NCI-H748 treated with DMSO at 0.1 percent for 48 hours (cell line): ENCODE measurements at regions not wholly inside any gene's neighbourhood (a gene's known extent, or its start where the extent isn't known, plus 50 kb on each side); places are given as distances from the start of the nearest gene placed in this dataset.
"Not testable (repeated sequence)": the region's sequence is repeated elsewhere in the genome, so short reads cannot be mapped to it uniquely, and the experiment has no call there.

Source experiments
- DNase-seq: peaks from one replicate; lab custom pipeline; 2025; lab: John Stamatoyannopoulos, UW

DNA sequence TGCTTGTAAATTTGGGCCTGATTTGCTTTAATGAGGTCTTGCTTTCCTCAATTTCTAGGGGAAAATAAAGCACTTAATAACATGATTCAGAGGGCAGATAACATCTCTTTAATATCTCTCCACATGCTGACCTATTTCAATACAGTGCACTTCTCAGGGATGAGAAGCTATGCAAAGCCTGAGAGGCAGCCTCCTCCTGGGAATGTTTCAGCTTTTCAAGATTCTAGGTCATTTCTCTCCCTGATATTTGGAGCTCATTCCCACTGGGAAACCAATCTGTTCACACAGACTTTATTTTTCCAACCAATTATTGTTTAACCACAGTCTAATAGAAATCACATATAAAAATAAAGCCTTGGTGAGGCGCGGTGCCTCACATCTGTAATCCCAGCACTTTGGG lies 67.0 kb upstream of the LSAMP start:
- DNase-seq, result no peak

DNA sequence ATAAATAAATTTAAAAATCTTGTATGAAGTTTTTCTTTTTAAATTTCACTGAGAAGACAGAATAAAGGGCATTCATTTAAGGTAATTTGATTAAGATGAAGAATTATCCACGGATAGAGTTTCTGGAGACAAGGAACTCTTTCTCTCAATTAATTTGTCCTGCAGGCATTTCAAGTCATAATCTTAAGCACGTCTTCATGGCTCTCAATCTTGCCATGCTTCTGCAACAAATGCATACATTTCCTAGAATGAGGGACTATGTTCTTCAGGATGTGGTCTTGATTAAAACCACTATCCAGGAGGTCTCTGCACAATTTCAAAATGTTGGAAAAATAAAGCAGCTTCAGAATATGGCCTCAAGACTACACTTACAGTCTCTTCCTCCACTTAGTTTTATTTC lies 67.6 kb upstream of the LSAMP start:
- DNase-seq, result no peak

DNA sequence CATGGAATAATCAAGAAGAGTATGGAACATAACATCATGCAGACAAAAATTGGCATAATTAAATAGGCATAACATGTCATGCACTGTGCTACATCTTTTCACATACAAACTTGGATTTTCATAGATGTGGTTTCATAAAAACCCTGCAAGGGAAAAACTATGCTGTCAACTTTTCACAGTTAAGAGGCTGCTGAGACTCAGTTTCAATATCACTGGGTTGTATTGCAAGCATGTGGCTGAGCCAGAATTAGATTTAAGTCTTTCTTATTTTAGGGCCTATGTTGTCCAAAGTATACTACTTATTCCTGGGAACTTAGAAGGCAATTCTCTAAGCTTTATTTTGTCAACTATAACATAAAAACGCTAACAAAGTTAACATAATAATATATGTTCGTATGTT lies 70.7 kb upstream of the LSAMP start:
- no peak for DNase-seq

DNA sequence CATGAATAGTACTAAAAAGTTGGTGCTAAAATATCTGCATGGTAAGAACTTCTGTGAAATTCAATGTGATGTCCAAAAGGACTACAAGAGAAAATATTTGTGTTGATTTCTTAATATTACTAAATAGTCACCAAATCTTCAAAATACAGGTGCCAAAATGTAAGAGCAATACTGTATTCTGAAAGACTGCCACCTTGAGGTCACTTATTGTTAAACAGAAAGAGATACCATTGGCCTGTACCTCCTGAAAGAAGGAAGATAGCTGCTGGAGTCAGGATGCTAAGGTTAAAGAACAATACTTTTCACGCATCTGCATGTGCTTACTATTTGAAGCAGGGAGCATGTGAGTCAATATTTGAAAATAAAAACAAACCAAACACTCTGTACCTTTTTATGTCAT lies 72.0 kb upstream of the LSAMP start:
- DNase-seq, result peak; percentile 1

DNA sequence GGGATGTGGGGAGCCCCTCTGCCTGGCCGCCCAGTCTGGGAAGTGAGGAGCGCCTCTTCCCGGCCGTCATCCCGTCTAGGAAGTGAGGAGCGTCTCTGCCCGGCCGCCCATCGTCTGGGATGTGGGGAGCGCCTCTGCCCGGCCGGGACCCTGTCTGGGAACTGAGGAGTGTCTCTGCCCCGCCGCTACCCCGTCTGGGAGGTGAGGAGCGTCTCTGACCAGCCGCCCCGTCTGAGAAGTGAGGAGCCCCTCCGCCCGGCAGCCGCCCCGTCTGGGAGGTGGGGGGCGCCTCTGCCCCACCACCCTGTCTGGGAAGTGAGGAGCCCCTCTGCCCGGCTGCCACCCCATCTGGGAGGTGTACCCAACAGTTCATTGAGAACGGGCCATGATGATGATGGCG lies 73.8 kb upstream of the LSAMP start:
- not testable (repeated sequence) for DNase-seq

DNA sequence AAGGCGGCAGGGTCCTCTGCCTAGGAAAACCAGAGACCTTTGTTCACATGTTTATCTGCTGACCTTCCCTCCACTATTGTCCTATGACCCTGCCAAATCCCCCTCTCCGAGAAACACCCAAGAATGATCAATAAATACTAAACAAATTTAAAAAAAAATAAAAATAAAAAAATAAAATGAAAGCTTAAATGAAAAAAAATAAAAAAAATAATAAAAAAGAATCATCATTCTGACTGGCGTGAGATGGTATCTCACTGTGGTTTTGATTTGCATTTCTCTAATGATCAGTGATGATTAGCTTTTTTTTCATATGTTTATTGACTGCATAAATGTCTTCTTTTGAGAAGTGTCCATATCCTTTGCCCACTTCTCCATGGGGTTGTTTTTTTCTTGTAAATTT lies 74.5 kb upstream of the LSAMP start:
- DNase-seq, result not testable (repeated sequence)

DNA sequence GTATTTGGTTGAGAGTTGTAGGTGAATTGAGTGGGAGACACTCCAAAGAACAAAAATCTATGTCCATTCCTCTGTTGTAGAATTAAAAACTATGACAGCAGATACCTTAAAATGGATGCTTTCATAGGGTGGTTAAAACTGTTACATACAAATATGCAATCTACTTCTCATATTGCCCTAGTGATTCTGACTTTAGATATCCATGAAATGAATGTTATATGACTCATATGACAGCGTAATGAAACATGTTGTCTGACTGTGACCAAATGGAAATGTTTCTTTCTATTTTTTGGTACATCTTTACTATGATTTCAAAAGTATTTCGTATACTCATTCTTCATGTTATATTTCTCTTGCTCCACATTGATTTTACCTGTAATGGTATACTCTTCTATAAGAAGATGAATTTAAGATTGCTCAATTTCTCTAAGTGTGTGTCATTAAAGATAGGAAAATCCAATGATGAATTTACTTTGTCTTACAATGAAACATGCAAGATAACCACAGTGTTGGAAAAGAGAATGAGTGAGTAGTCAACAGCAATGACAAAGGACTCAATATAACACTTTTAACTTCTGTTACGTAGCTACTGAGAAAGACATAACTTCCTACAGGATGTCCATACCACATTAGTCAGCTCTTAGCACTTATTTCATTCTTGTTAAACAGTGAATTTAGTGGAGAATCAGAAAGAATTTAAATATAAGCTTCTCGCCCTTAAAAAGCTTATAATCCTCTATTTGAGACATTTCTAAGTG lies 79.3 kb upstream of the LSAMP start:
- no peak for DNase-seq

DNA sequence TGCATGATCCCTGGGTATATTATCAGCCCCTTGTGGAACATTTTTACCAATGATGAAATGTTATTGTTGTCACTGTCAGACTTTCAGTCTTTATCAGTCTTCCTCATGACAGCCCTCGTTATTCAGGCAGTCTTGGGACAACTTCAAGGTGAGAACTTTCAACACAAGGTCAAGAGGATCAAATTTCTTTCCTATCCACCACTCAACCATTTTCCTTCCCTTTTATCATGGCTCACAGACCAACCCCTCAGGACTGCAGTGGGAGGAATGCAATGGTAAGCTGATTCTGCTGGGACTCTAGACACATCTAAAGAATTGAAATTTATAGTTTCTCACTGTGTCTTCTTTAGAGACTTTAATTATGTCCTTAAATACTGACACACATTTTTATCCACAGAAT lies 107.0 kb upstream of the LSAMP start:
- no peak for DNase-seq

DNA sequence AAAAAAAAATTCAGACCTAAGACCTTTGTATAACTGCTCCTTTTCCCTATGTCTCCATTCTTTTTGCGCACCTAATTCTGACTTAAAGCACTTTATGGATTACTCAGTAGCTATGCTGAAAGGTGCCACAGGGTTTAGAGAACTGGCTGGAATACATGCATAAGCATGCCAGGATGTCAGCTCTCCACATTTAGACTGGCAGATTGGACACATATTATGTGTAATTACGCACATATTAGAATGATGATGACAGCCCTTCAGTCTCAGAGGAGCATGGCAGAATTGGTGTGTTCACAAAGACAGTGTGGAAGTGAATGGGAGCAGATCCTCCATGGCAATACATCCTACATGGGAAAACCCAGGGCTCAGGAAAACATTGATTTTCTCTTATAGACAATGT lies 108.1 kb upstream of the LSAMP start:
- DNase-seq, result no peak

DNA sequence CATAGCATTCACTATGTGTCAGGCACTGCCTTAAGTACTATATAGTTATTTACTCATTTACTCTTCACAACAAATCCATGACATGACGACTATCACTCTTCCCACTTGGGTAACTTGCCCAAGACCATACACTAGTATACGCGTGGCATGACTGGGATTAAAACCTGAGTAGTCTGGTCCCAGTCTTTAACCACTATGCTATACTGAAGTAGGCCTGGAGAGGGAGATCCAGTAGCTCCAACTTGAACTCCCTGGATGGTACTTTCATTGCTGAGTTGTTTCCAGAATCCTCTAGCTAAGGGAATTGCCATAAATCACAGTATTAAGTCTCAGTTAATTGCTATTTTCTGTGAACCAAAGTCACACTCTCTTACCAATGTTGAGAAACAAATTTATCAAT lies 116.2 kb upstream of the LSAMP start:
- DNase-seq, result no peak

DNA sequence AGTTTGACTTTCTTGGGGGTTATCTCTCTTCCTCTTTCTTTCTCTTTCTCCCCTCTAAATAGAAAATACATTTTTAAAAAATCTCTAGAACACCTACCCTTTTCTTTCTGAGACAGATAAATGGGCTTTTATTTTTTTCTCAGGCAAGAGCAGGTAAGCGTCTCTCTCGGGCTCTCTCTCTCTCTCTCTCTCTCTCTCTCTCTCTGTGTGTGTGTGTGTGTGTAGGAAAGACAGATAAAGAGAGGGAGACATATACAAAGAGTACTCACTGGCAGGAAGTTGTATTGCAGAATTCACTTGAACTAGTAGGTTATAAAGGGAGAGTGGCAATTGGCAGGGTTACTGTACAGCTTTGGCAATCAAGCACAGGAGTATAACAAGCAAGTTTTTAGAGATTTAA lies 118.1 kb upstream of the LSAMP start:
- DNase-seq, result no peak

DNA sequence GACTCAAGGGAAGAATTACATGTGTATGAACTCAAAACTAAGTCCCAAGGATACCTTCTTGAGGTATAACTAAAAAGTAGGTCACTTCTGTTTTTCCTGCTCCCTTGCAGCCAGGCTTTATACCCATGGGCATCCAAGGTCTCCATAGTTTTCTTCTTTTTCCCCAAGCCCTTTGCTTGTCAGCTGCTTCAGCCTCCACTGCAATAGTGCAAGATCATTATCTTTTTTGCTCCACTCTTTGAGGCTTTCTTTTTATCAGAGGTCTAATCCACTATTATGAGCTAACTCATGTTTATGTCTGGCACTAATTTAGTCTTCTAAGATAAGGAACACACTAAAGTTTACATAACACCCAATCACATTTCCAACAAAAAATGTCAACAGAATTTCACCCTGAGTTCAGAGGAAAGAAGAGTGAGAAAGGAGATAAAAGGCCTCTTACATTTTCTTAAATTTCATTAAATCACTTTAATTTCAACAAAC lies 121.2 kb upstream of the LSAMP start:
- DNase-seq, result no peak

DNA sequence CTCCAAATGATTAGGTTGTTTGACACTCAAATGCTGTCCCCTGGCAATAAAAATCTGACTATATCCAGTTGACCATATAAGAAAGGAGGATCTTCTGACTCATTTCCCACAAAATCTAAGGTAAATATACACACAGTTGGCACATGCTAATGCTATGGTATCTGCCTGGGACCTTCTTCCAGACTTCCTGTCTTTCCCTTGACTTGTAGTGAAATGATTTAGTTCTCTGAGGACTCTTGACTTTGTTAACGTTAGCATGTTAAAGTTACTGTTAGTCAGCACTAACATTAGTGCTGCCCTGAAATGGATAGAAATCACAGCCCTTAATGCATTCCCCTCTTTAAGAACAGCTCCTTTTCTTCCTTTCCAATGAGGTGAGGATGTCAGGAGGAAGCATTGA lies 124.3 kb upstream of the LSAMP start:
- DNase-seq, result no peak

DNA sequence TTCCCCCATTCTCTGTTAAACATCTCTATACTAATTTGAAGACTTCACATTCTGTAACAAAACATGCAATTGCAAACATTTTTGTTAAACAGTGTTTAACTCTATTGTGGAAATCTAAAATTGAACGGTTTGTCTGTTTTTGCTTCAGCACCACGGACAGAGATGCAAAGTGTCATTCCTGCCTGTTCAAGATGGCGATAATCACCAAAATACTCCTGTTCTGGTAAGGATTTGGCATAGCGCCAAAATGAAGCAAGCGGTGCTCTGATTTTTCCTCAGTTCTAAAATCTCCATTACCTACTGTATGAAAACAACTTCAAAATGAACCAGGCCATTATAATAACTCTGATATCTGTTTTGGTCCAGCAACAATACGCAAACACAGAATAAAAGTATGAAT lies 129.7 kb upstream of the TUSC7 start:
- DNase-seq, result no peak

DNA sequence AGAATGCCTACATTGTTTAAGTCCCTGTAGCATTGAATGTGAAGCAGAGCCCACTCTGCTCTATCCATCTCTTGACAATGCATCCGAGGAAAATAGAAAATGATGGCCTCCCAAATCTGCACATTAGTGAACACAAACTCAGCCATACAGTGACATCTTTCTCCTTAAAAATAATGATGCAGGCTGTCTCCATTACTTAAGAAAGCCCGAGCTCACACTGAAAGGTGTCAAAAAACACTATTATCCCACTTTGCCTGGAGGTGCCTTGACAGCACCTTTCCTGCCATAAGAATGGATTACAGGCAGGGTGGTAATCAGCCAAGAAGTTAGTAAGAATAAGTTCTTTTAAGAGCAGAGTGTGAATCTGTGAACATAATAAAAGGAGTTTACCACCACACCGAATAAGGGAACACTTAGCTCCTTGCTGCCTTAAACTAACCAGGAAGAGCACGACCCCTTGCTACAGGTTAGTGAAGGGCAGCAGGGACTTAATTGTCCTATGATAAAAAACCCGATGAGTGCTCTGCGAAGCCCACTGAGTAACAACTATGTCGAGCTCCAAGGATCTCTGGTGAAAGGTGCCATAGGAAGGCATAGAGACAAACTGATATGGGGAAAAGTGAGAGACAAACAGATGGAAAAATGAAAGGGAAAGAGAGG lies 123.2 kb upstream of the TUSC7 start:
- no peak for DNase-seq

DNA sequence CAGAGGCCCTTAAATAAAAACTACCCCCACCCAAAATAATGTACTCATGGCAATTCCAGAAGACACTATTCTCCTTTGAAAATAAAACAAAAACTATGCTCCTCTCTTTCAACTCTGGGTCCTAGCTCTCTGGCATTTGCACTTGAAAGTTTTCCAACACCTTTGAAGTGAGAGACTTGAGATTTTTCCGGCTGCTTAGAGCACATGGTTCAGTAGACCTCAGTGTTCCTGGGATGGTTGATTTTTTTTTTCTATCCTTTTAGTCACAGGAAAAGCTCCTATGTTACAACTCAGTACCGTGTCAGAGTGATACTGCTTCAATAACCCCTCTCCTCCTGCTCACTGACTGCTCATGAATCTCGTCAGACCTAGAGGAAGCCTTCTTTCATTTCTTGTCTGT lies 118.3 kb upstream of the TUSC7 start:
- no peak for DNase-seq

DNA sequence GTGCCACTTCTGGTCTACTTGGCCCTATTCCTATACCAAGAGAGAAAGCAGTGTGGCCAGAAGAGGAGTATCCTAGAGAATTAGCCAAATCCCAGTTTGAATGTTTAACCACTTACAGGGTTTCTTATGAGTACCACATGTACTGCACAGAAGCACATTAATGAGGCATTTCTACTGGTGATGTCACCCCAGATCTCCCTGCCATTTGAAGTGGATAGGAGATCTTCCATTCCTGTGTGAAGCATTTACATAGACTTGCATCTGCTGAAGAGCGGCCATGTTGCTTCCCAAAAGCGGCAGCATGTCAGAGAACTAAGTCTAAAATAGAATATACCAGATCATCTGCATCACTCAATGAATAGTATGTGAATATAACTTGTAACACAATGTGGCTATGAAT lies 108.4 kb upstream of the TUSC7 start:
- no peak for DNase-seq

DNA sequence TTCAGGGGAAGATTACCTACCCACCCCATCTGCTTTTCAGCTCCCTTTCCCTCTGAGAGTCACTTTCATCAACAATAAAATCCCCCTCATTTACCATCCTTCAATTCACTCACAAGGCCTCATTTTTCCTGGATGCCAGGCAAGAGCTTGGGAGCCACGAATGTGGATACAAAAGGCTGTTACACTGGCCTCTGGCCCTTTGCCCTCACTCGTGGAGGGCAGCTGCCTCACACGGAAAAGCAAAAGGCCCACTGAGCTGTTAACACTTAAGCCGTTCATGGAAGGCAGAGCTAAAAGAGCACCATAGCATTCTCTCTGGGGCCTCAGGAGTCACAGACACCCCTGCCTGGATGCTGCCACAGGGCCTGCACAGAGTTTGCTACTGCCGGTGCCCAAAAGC lies 102.4 kb upstream of the TUSC7 start:
- DNase-seq, result no peak

DNA sequence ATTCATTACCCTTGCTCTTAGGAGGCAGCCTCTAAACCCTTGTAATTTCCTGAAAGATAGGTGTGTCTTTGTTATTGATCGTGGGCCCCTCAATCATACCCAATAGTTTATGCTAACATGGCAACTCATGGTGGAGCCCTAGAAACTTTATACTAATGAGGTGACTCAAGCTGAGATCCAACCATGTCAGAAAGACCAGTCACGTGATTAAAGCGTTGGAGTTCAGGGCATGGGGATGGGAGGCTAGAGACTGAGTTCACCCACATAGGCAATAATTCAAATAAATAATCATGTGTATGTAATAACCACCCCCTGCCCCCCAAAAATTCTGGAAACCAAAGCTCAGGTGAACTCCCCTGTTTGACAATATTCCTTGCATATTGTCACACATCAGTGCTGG lies 99.5 kb upstream of the TUSC7 start:
- no peak for DNase-seq

DNA sequence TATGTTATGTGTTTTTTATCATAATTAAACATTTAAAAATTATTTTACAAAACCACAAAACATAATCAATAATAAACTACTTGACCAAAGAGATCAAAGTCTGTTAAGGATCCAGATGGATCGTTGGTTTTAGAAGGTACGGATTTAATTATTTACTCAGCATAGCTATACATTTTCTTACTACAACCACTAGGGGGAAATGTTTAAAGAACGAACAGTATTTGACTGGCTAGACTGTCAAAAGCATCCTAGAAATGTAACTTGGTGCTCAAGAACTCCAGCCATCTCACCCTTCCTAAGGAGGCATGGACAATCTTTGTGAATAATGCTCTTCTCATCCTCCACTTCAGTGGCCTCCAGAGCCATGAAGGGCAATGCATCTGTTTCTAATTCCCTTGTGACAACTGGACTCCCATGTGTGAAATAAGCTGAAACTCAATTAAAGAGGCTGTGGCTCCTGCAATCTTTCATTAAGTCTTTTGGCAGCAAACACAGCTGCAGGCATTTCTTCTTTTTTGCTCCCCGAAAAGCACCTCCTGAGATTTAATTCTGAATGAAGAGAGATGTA lies 94.7 kb upstream of the TUSC7 start:
- DNase-seq, result no peak

DNA sequence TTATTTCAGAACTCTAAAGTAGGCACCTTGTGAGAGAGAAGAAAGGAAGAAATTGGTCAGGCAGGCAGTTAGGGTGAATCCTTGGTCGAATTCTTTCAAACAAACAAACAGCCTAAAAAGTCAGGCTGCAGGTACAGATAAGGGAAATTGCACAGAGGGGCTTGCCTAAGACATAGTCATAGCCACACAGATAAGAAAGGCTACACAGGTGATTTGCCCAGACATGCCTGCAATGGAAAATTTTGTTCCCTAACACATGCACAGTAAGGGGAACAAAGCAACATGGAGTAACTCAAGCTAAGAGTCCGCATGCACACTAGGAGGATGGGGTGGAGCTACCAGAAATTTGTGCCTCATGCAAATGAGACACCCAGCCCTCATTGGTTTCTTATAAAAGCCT lies 91.4 kb upstream of the TUSC7 start:
- no peak for DNase-seq

DNA sequence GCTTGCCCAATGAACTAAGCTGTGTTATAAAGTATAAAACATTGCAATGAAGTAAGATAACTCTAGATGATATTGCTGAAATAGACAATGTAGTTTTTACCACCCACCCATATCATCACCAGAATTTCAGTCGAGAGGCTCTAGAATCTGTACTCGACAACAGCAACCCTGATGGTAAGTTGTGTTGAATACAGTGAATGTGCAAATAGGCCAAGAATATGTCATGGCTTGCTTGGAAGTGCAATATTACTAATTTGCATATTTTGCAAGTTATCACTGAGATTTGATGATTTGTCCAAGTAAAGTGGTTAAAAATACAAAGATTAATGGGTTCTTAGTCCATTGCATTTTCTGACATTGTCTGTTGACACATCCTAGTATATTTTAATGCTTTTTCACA lies 90.6 kb upstream of the TUSC7 start:
- DNase-seq, result no peak

DNA sequence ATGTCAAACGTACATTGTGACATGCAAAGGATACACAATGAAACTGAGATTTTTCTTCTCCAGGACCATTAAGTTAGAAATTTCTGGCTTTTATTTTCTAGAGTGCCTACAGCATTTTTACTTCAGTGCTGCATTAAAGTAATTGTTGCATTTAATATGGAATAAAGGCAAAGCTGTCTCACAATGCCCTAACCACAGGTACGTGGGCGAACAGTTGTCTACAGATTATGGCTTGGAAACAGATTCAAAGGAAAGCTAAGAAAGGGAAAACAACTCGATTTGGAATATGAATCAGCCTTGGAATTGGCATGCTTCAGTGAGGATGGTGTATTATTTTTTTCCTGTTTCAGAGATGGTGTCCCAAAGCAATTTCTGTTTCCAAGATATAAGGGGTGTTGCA lies 79.1 kb upstream of the TUSC7 start:
- no peak for DNase-seq

DNA sequence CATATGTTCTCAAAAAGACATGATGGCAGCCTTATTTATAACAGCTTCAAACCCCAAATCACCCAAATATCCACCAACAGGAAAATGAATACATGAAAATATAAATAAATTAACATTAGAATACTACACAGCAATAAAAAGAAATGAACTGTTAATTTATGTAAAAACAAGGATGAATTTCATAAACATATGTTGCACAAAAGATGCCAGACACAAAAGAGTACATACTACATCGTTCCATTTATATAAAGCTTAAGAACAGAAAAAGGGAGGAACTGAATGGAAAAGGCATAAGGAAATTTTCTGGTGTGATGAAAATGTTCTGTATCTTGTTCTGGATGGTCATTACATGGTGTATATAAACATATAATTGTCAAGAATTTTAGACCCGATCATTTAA lies 69.9 kb upstream of the TUSC7 start:
- no peak for DNase-seq
